H1 (cell line): ENCODE measurements at regions not wholly inside any gene's neighbourhood (a gene's known extent, or its start where the extent isn't known, plus 50 kb on each side); places are given as distances from the start of the nearest gene placed in this dataset.

Experiments used
- CTCF ChIA-PET: fragments of 300-600 bp; sonication (Branson Sonifier 250); formaldehyde crosslinking; loops from one replicate; lab custom pipeline; 2021; ENCODE audit not compliant: partially characterized antibody; lab: Charles Lee
- POLR2A ChIA-PET: fragments of 300-600 bp; sonication (Branson Sonifier 250); formaldehyde crosslinking; loops from one replicate; lab custom pipeline; 2021; ENCODE audit warnings: inconsistent platforms; ENCODE audit not compliant: partially characterized antibody; lab: Charles Lee
- DNase-seq, 2 experiments: peaks; one replicate each; pipeline versions ENCODE4 v3.0.0 to v3.0.0-alpha.2; 2010 to 2022; ENCODE audit warnings: low spot score in 2 of 2, low read depth in 1 of 2, mixed read lengths in 1 of 2
- FAIRE-seq: peaks from 2 replicates; lab custom pipeline; 2011; peaks lifted over from hg19 to GRCh38; lab: Jason Lieb, UNC
- H2AFZ ChIP-seq: 2 replicates; pipeline ENCODE4 v1.8.1; 2012; ENCODE audit warnings: low read length, inconsistent platforms
- H2AK5ac ChIP-seq: 2 replicates; pipeline ENCODE4 v1.6.1; 2013; ENCODE audit warnings: low read depth, low read length
- H2BK120ac ChIP-seq: replicated peaks from 2 replicates; pipeline ENCODE3; 2013; ENCODE audit warnings: low read depth, low read length, inconsistent platforms
- H2BK12ac ChIP-seq: 2 replicates; pipeline ENCODE4 v1.6.1; 2013; ENCODE audit warnings: low read depth, low read length
- H2BK15ac ChIP-seq: 2 replicates; pipeline ENCODE4 v1.6.1; 2013; ENCODE audit warnings: low read length
- H2BK20ac ChIP-seq: 2 replicates; pipeline ENCODE4 v1.6.1; 2013; ENCODE audit warnings: low read length
- H2BK5ac ChIP-seq: 2 replicates; pipeline ENCODE4 v1.6.1; 2013; ENCODE audit warnings: low read depth, low read length
- H3K14ac ChIP-seq: 2 replicates; pipeline ENCODE4 v1.6.1; 2013; ENCODE audit warnings: inconsistent platforms; ENCODE audit not compliant: insufficient read length
- H3K18ac ChIP-seq: 2 replicates; pipeline ENCODE4 v1.6.1; 2013; ENCODE audit warnings: low read length; ENCODE audit errors: extremely low read depth
- H3K23ac ChIP-seq: 2 replicates; pipeline ENCODE4 v1.6.1; 2013; ENCODE audit warnings: inconsistent platforms; ENCODE audit not compliant: insufficient read length
- H3K23me2 ChIP-seq: 2 replicates; pipeline ENCODE4 v1.6.1; 2013; ENCODE audit warnings: low read depth, low read length
- H3K27ac ChIP-seq: 2 replicates; pipeline ENCODE4 v1.6.1; 2011; ENCODE audit warnings: low read depth, low read length, inconsistent platforms
- H3K27me3 ChIP-seq, 4 experiments: replicated peaks in 1 of 4; 1 replicate in 1 of 4; 2 replicates in 3 of 4; pipeline versions ENCODE4 v1.6.1 to v1.8.1; 2011 to 2013; ENCODE audit warnings: low read length in 3 of 4, mild to moderate bottlenecking in 3 of 4, inconsistent platforms in 2 of 4, mixed read lengths in 2 of 4, moderate library complexity in 1 of 4; ENCODE audit not compliant: control insufficient read depth in 3 of 4, insufficient read depth in 3 of 4; ENCODE audit errors: extremely low read depth in 1 of 4
- H3K36me3 ChIP-seq, 4 experiments: 2 replicates each; pipeline versions ENCODE4 v1.6.1 to v1.8.1; 2011 to 2013; ENCODE audit warnings: mild to moderate bottlenecking in 4 of 4, low read length in 3 of 4, moderate library complexity in 2 of 4, control low read depth in 1 of 4, inconsistent platforms in 1 of 4; ENCODE audit not compliant: insufficient read depth in 4 of 4, control insufficient read depth in 2 of 4
- H3K4ac ChIP-seq: replicated peaks from 2 replicates; pipeline ENCODE3; 2013; ENCODE audit warnings: low read length, low read depth, mixed read lengths, inconsistent platforms; ENCODE audit not compliant: insufficient read length
- H3K4me1 ChIP-seq, 4 experiments: replicated peaks in 1 of 4; 1 replicate in 1 of 4; 2 replicates in 3 of 4; pipeline versions ENCODE4 v1.6.1 to v1.8.1; 2011 to 2013; ENCODE audit warnings: low read length in 3 of 4, inconsistent platforms in 2 of 4, mixed read lengths in 1 of 4; ENCODE audit not compliant: insufficient read depth in 4 of 4, control insufficient read depth in 3 of 4
- H3K4me2 ChIP-seq, 2 experiments: 2 replicates each; pipeline versions ENCODE4 v1.6.1 to v1.8.1; 2011 to 2013; ENCODE audit warnings: low read depth in 2 of 2, low read length in 2 of 2, control low read depth in 1 of 2, inconsistent platforms in 1 of 2, mild to moderate bottlenecking in 1 of 2; ENCODE audit not compliant: insufficient read depth in 1 of 2
- H3K4me3 ChIP-seq, 4 experiments: fragments of 200-600, 300-600 bp in 1 of 4; sonication (generic), shearing (Covaris generic), sonication (Bioruptor Twin) in 1 of 4; 2 replicates each; pipeline versions ENCODE4 v1.5.1 to v1.8.1; 2011 to 2016; ENCODE audit warnings: low read length in 4 of 4, low read depth in 3 of 4, control low read depth in 2 of 4, inconsistent platforms in 2 of 4, mild to moderate bottlenecking in 2 of 4, mixed read lengths in 1 of 4, moderate library complexity in 1 of 4; ENCODE audit not compliant: insufficient read depth in 2 of 4; ENCODE audit errors: extremely low read depth in 1 of 4
- H3K56ac ChIP-seq: replicated peaks from 2 replicates; pipeline ENCODE3; 2013; ENCODE audit warnings: low read depth, mild to moderate bottlenecking, mixed read lengths, low read length, inconsistent platforms; ENCODE audit not compliant: insufficient read length
- H3K79me1 ChIP-seq: 2 replicates; pipeline ENCODE4 v1.6.1; 2013; ENCODE audit warnings: low read depth, low read length, control low read depth
- H3K79me2 ChIP-seq, 2 experiments: 2 replicates each; pipeline versions ENCODE4 v1.6.1 to v1.8.1; 2012 to 2013; ENCODE audit warnings: low read length in 2 of 2, mild to moderate bottlenecking in 2 of 2, inconsistent platforms in 1 of 2; ENCODE audit not compliant: insufficient read depth in 2 of 2, control insufficient read depth in 1 of 2
- H3K9ac ChIP-seq, 4 experiments: replicated peaks in 1 of 4; 1 replicate in 1 of 4; 2 replicates in 3 of 4; pipeline versions ENCODE4 v1.6.1 to v1.8.1; 2011 to 2013; ENCODE audit warnings: low read depth in 3 of 4, low read length in 3 of 4, control low read depth in 2 of 4, mild to moderate bottlenecking in 2 of 4, moderate library complexity in 2 of 4, inconsistent platforms in 1 of 4; ENCODE audit errors: extremely low read depth in 1 of 4
- H3K9me3 ChIP-seq, 2 experiments: 2 replicates each; pipeline versions ENCODE4 v1.6.1 to v1.8.1; 2012 to 2013; ENCODE audit warnings: mild to moderate bottlenecking in 2 of 2, moderate library complexity in 2 of 2, control low read depth in 1 of 2, inconsistent platforms in 1 of 2, low read depth in 1 of 2, low read length in 1 of 2, mixed read lengths in 1 of 2; ENCODE audit not compliant: insufficient read depth in 2 of 2
- H4K20me1 ChIP-seq, 2 experiments: replicated peaks in 1 of 2; 2 replicates each; pipeline versions ENCODE3 to v1.8.1; 2011 to 2013; ENCODE audit warnings: inconsistent platforms in 2 of 2, low read length in 2 of 2, mild to moderate bottlenecking in 1 of 2; ENCODE audit not compliant: insufficient read depth in 2 of 2, control insufficient read depth in 1 of 2
- H4K5ac ChIP-seq: 2 replicates; pipeline ENCODE4 v1.6.1; 2013; ENCODE audit warnings: low read length, low read depth, mixed read lengths, inconsistent platforms; ENCODE audit not compliant: insufficient read length
- H4K8ac ChIP-seq: 2 replicates; pipeline ENCODE4 v1.8.0; 2013; ENCODE audit warnings: mild to moderate bottlenecking, moderate library complexity, low read length, inconsistent platforms; ENCODE audit not compliant: insufficient read depth; ENCODE audit errors: extremely low read depth
- H4K91ac ChIP-seq: replicated peaks from 2 replicates; pipeline ENCODE3; 2013; ENCODE audit warnings: low read length, mixed read lengths, inconsistent platforms; ENCODE audit not compliant: insufficient read length
- BRCA1 ChIP-seq: IDR thresholded peaks from 2 replicates; pipeline ENCODE4 v1.6.1; 2012; ENCODE audit warnings: low read depth, low read length, improper control_type of control experiment
- CHD2 ChIP-seq: IDR thresholded peaks from 2 replicates; pipeline ENCODE4 v1.6.1; 2012; ENCODE audit warnings: low read length, improper control_type of control experiment
- CREB1 ChIP-seq: IDR thresholded peaks from 2 replicates; pipeline ENCODE4 v1.6.1; 2012; ENCODE audit warnings: inconsistent platforms
- RBBP5 ChIP-seq: IDR thresholded peaks from 2 replicates; pipeline ENCODE4 v1.7.1; 2012; ENCODE audit warnings: low read depth, mild to moderate bottlenecking, inconsistent platforms, low read length, moderate library complexity, borderline replicate concordance
- SP1 ChIP-seq: IDR thresholded peaks from 2 replicates; pipeline ENCODE4 v1.6.1; 2011; ENCODE audit warnings: low read depth, low read length
- SRF ChIP-seq: IDR thresholded peaks from 2 replicates; pipeline ENCODE4 v1.6.1; 2011; ENCODE audit warnings: mild to moderate bottlenecking, low read depth, low read length, moderate library complexity
- YY1 ChIP-seq: IDR thresholded peaks from 2 replicates; pipeline ENCODE4 v1.6.1; 2011; ENCODE audit warnings: low read depth, mild to moderate bottlenecking, low read length
- ZNF274 ChIP-seq: IDR thresholded peaks from 2 replicates; pipeline ENCODE4 v1.7.0; 2012; ENCODE audit warnings: low read length, borderline replicate concordance; ENCODE audit errors: extremely low read depth
- WGBS, 2 experiments: shearing (Covaris generic) in 1 of 2; methylation state at CpG; one replicate each; pipeline versions ENCODE4 v1.1.6 to v1.1.7; 2013 to 2015; ENCODE audit warnings: low lambda C conversion rate in 2 of 2, mixed read lengths in 2 of 2, inconsistent platforms in 1 of 2, low coverage in 1 of 2, missing lambda C conversion rate in 1 of 2; ENCODE audit not compliant: insufficient replicate concordance in 2 of 2, insufficient coverage in 1 of 2, insufficient read length in 1 of 2; ENCODE audit errors: extremely low coverage in 1 of 2, missing lambda C conversion rate in 1 of 2; 5-methylcytosine and 5-hydroxymethylcytosine counted together

- H3K18ac ChIP-seq: no peak overlapping the region
- H3K4me1 ChIP-seq: no peaks in the 10 kb centered on the region
- H2BK5ac ChIP-seq: no peak overlapping the region
- no peak overlapping the region for H2BK20ac ChIP-seq
- no peak for TF ChIP-seq ZNF274
- TF ChIP-seq SP1: no peak
- no peak for TF ChIP-seq RBBP5
- no peak for TF ChIP-seq BRCA1
- no peak for TF ChIP-seq CHD2
- TF ChIP-seq CREB1: no peak
- no peak for TF ChIP-seq SRF
- TF ChIP-seq YY1: no peak
- no peak overlapping the region for H4K8ac ChIP-seq
- peaks cover 0 to 2% of the 10 kb centered on the region in 2 experiments; a peak in 3 of 4 replicates for H3K9me3 ChIP-seq
- no peak overlapping the region for H3K9ac ChIP-seq
- no peaks in the 10 kb centered on the region for H3K79me2 ChIP-seq
- ChIA-PET POLR2A (no interaction called here), CTCF (no interaction called here)
- H3K56ac ChIP-seq: no peak overlapping the region
- H3K79me1 ChIP-seq: no peaks in the 10 kb centered on the region
- no peak overlapping the region for H2BK15ac ChIP-seq
- no peak overlapping the region for H2BK120ac ChIP-seq
- no peaks in the 10 kb centered on the region for H4K20me1 ChIP-seq
- H3K27ac ChIP-seq: no peak overlapping the region
- FAIRE-seq: no peak
- no peak for DNase-seq
- WGBS, 2 experiments: 98% methylated on average over 4 of the region's 4 CpGs; no CpG with 5 or more reads in 1 of the 2 experiments
- H4K5ac ChIP-seq: no peak overlapping the region
- H3K36me3 ChIP-seq: no peaks in the 10 kb centered on the region
- no peak overlapping the region for H3K14ac ChIP-seq
- H3K23ac ChIP-seq: no peak overlapping the region
- H2BK12ac ChIP-seq: no peak overlapping the region
- H3K27me3 ChIP-seq: no peaks in the 10 kb centered on the region
- H3K4me2 ChIP-seq: no peak overlapping the region
- no peak overlapping the region for H3K4ac ChIP-seq
- no peak overlapping the region for H4K91ac ChIP-seq
- 0 out of 2 replicates have a peak overlapping the region, but pooled peaks have one; percentile 24 for H2AFZ ChIP-seq
- no peaks in the 10 kb centered on the region for H3K23me2 ChIP-seq
- H2AK5ac ChIP-seq: no peak overlapping the region
- no peak overlapping the region for H3K4me3 ChIP-seq
Observed at GRCh38 chr16:76176616-76177015, 100.6 kb upstream of the CNTNAP4 start.
